Breast epithelium (tissue), 3 donors: ENCODE measurements at regions not wholly inside any gene's neighbourhood (a gene's known extent, or its start where the extent isn't known, plus 50 kb on each side); places are given as distances from the start of the nearest gene placed in this dataset.

ENCODE experiments used
- POLR2AphosphoS5 ChIP-seq, 3 donors: sonication (generic); formaldehyde crosslinking; IDR thresholded peaks; one replicate each; pipeline ENCODE4 v1.6.1; 2017; ENCODE audit warnings: antibody characterized with exemption in 3 of 3
- TF ChIP-seq, protein P1 (sequence below), 3 donors: fragments of 450-650 bp; IDR thresholded peaks; one replicate each; pipeline ENCODE4 v1.5.1; 2016 to 2017; ENCODE audit warnings: antibody characterized with exemption in 3 of 3, mild to moderate bottlenecking in 3 of 3, moderate library complexity in 3 of 3

DNA sequence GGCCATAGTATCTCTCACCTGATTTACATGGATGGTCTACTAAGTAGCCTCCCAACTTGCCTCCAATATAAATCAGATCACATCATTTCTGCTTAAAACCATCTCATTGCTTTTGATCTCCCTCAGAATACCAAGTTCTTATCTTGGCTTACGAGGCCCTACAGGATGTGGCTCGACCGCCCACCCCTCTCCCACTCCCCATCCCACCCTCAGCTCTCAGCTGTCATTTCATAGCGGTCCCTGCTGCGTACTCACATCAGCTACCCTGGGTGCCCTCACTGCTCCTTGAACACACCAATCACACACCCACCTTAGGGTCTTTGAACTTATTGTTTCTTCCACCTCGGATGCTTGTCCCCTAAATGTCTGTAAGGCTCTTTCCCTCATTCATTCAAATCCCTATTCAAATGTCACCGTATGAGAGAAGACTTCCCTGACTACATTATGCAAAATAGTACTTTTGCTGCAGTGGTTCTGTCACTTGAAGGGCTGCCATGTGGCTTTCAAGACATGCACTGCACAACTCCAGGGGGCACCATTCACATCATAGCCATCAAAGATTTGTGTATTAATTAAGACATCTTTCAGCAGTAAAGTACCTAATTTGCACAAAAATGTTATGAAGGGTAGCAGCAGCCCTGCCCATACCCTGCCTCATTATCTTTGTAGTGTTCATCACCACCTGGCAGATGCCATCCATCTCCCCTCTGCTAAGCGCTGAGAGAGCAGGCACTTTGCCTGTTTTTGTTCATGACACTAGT, 171.1 kb downstream of the ENC1 start:
- TF ChIP-seq, protein P1, sequence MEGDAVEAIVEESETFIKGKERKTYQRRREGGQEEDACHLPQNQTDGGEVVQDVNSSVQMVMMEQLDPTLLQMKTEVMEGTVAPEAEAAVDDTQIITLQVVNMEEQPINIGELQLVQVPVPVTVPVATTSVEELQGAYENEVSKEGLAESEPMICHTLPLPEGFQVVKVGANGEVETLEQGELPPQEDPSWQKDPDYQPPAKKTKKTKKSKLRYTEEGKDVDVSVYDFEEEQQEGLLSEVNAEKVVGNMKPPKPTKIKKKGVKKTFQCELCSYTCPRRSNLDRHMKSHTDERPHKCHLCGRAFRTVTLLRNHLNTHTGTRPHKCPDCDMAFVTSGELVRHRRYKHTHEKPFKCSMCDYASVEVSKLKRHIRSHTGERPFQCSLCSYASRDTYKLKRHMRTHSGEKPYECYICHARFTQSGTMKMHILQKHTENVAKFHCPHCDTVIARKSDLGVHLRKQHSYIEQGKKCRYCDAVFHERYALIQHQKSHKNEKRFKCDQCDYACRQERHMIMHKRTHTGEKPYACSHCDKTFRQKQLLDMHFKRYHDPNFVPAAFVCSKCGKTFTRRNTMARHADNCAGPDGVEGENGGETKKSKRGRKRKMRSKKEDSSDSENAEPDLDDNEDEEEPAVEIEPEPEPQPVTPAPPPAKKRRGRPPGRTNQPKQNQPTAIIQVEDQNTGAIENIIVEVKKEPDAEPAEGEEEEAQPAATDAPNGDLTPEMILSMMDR (IDR thresholded peaks at IDR 0.05): no peak
- no peak for TF ChIP-seq POLR2AphosphoS5 (IDR thresholded peaks at IDR 0.05)
